Astrocyte (in vitro differentiated cells and primary cell): ENCODE measurements at regions not wholly inside any gene's neighbourhood (a gene's known extent, or its start where the extent isn't known, plus 50 kb on each side); places are given as distances from the start of the nearest gene placed in this dataset.
A peak's percentile ranks its signal among the peaks of the same experiment; 100 is the strongest.

Experiments used
- DNase-seq: peaks from one replicate; pipeline ENCODE4 v3.0.0-alpha.2; 2010; ENCODE audit warnings: low read depth
- FAIRE-seq: peaks from 2 replicates; lab custom pipeline; 2011; peaks lifted over from hg19 to GRCh38; lab: Jason Lieb, UNC
- H2AFZ ChIP-seq: 2 replicates; pipeline ENCODE4 v1.6.0; 2012; ENCODE audit warnings: low read depth, low read length, inconsistent platforms
- H3K27ac ChIP-seq: 2 replicates; pipeline ENCODE4 v1.5.1; 2011; ENCODE audit warnings: low read depth, low read length, inconsistent platforms
- H3K27me3 ChIP-seq: 2 replicates; pipeline ENCODE4 v1.6.0; 2011; ENCODE audit warnings: low read length, inconsistent platforms; ENCODE audit not compliant: insufficient read depth
- H3K36me3 ChIP-seq: 2 replicates; pipeline ENCODE4 v1.5.1; 2011; ENCODE audit warnings: low read length, inconsistent platforms; ENCODE audit not compliant: insufficient read depth
- H3K4me1 ChIP-seq: 2 replicates; pipeline ENCODE4 v1.5.1; 2011; ENCODE audit warnings: low read length, inconsistent platforms; ENCODE audit not compliant: insufficient read depth
- H3K4me2 ChIP-seq: 2 replicates; pipeline ENCODE4 v1.6.0; 2012; ENCODE audit warnings: low read length, inconsistent platforms
- H3K4me3 ChIP-seq: 2 replicates; pipeline ENCODE4 v1.5.1; 2011; ENCODE audit warnings: low read depth, mild to moderate bottlenecking, low read length, inconsistent platforms; ENCODE audit not compliant: insufficient read depth
- H3K79me2 ChIP-seq: 2 replicates; pipeline ENCODE4 v1.6.0; 2012; ENCODE audit warnings: mild to moderate bottlenecking, low read length, inconsistent platforms; ENCODE audit not compliant: insufficient read depth
- H3K9ac ChIP-seq: 2 replicates; pipeline ENCODE4 v1.6.0; 2012; ENCODE audit warnings: mild to moderate bottlenecking, low read length, inconsistent platforms
- H3K9me3 ChIP-seq: 2 replicates; pipeline ENCODE4 v1.5.1; 2012; ENCODE audit warnings: low read depth, mild to moderate bottlenecking, low read length, inconsistent platforms; ENCODE audit not compliant: insufficient read depth
- H4K20me1 ChIP-seq: 2 replicates; pipeline ENCODE4 v1.6.0; 2012; ENCODE audit warnings: low read length, inconsistent platforms; ENCODE audit not compliant: insufficient read depth
- H3K27ac Mint-ChIP-seq: one replicate; pipeline ENCODE4 v1.8.0; 2021; ENCODE audit warnings: mild to moderate bottlenecking, mixed read lengths; ENCODE audit not compliant: unreplicated experiment
- H3K27me3 Mint-ChIP-seq: one replicate; pipeline ENCODE4 v1.8.0; 2021; ENCODE audit warnings: low read depth, mixed read lengths; ENCODE audit not compliant: unreplicated experiment
- H3K36me3 Mint-ChIP-seq: one replicate; pipeline ENCODE4 v1.8.0; 2021; ENCODE audit warnings: low read depth, mixed read lengths; ENCODE audit not compliant: unreplicated experiment
- H3K4me1 Mint-ChIP-seq: one replicate; pipeline ENCODE4 v1.8.0; 2021; ENCODE audit warnings: low read depth, mixed read lengths; ENCODE audit not compliant: unreplicated experiment
- H3K4me3 Mint-ChIP-seq: one replicate; pipeline ENCODE4 v1.8.0; 2021; ENCODE audit warnings: mild to moderate bottlenecking, moderate library complexity, mixed read lengths; ENCODE audit not compliant: unreplicated experiment
- H3K9me3 Mint-ChIP-seq: one replicate; pipeline ENCODE4 v1.8.0; 2021; ENCODE audit warnings: mild to moderate bottlenecking, mixed read lengths; ENCODE audit not compliant: unreplicated experiment
- EZH2 ChIP-seq: IDR thresholded peaks from 2 replicates; pipeline ENCODE4 v1.6.1; 2012; ENCODE audit warnings: mild to moderate bottlenecking, low read length, inconsistent platforms; ENCODE audit not compliant: insufficient read depth
- TF ChIP-seq, protein P1 (sequence below): IDR thresholded peaks from 2 replicates; pipeline ENCODE4 v1.5.1; 2011; ENCODE audit warnings: low read depth, mild to moderate bottlenecking, inconsistent platforms, low read length, moderate library complexity; ENCODE audit not compliant: insufficient read depth

DNA sequence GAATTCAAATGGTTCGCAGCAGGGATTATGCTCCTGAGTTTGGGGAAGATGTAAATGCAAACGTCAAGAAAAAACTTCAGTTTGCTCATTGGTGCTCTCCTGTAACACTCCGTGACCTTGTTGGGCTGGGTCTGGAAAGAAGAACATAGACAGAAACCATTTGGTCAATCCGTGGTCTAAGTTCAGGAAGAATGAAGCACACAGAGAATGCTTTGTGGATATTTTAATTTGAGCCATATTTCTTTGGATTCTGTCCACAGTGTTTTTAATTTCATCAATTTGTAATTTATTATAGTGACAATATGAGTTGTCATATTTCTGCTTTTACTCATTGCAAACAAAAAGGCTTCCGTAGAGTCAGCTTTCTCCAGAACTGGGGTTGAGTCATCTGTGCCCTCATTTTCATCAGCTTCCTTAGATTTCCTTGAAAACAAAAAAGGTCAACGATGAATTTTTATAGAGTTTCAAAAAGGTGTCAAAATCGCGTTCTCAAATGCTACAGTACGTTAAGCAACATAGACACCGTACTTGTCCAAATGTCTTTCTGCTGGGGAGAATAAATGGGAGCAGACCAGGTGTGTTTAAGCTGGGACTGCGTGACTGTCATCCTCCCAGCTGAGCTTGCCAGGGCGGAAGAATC is 606.4 kb downstream of the RNF144A start:
- Histone ChIP-seq H3K9ac (no peak overlapping the region), H2AFZ (no peak overlapping the region), H3K36me3 (no peaks in the 10 kb centered on the region), H3K4me2 (no peak overlapping the region), H3K4me3 (no peak overlapping the region), H3K4me1 (no peaks in the 10 kb centered on the region), H3K79me2 (no peaks in the 10 kb centered on the region), H3K9me3 (no peaks in the 10 kb centered on the region), H3K27me3 (peaks cover 3% of the 10 kb centered on the region), H3K27ac (no peak overlapping the region), H4K20me1 (no peaks in the 10 kb centered on the region)
- no peak overlapping the region for H3K4me3 Mint-ChIP-seq
- no peak for TF ChIP-seq EZH2
- TF ChIP-seq, protein P1, sequence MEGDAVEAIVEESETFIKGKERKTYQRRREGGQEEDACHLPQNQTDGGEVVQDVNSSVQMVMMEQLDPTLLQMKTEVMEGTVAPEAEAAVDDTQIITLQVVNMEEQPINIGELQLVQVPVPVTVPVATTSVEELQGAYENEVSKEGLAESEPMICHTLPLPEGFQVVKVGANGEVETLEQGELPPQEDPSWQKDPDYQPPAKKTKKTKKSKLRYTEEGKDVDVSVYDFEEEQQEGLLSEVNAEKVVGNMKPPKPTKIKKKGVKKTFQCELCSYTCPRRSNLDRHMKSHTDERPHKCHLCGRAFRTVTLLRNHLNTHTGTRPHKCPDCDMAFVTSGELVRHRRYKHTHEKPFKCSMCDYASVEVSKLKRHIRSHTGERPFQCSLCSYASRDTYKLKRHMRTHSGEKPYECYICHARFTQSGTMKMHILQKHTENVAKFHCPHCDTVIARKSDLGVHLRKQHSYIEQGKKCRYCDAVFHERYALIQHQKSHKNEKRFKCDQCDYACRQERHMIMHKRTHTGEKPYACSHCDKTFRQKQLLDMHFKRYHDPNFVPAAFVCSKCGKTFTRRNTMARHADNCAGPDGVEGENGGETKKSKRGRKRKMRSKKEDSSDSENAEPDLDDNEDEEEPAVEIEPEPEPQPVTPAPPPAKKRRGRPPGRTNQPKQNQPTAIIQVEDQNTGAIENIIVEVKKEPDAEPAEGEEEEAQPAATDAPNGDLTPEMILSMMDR: no peak
- no peaks in the 10 kb centered on the region for H3K27me3 Mint-ChIP-seq
- DNase-seq (no peak), FAIRE-seq (peak; percentile 20)
- no peak overlapping the region for H3K27ac Mint-ChIP-seq
- H3K9me3 Mint-ChIP-seq: peaks cover 5% of the 10 kb centered on the region
- peaks cover 2% of the 10 kb centered on the region for H3K4me1 Mint-ChIP-seq
- H3K36me3 Mint-ChIP-seq: no peaks in the 10 kb centered on the region

DNA sequence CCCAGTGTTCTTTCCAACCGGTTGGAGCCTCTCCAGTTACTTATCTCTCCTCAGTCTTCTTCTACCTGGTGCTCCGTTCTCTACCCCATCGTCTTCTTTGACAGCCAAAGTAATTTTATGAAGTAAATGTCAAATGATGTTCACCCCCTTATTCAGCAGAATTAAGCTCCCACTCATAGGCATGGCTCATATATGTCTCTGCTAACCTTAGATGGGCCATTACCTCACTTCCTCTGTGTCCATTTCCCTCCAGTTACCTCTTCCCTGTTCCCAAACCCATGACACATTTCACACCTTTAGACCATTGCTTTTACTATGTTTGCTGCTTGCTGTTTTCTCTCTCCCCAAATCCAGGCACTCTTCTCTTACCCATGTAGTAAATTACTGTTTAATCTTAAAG is 607.0 kb downstream of the RNF144A start:
- H3K9ac ChIP-seq: no peak overlapping the region
- Mint-ChIP-seq H3K36me3 (no peaks in the 10 kb centered on the region), H3K4me1 (peaks cover 2% of the 10 kb centered on the region), H3K27ac (no peak overlapping the region), H3K9me3 (peaks cover 11% of the 10 kb centered on the region), H3K27me3 (no peaks in the 10 kb centered on the region), H3K4me3 (no peak overlapping the region)
- DNase-seq (no peak), FAIRE-seq (no peak)
- H3K4me2 ChIP-seq: no peak overlapping the region
- H3K79me2 ChIP-seq: no peaks in the 10 kb centered on the region
- H3K27me3 ChIP-seq: peaks cover 3% of the 10 kb centered on the region
- H2AFZ ChIP-seq: no peak overlapping the region
- TF ChIP-seq, protein P1: no peak
- no peak for TF ChIP-seq EZH2
- H3K9me3 ChIP-seq: no peaks in the 10 kb centered on the region
- no peak overlapping the region for H3K27ac ChIP-seq
- H4K20me1 ChIP-seq: no peaks in the 10 kb centered on the region
- no peaks in the 10 kb centered on the region for H3K36me3 ChIP-seq
- H3K4me3 ChIP-seq: no peak overlapping the region
- no peaks in the 10 kb centered on the region for H3K4me1 ChIP-seq

DNA sequence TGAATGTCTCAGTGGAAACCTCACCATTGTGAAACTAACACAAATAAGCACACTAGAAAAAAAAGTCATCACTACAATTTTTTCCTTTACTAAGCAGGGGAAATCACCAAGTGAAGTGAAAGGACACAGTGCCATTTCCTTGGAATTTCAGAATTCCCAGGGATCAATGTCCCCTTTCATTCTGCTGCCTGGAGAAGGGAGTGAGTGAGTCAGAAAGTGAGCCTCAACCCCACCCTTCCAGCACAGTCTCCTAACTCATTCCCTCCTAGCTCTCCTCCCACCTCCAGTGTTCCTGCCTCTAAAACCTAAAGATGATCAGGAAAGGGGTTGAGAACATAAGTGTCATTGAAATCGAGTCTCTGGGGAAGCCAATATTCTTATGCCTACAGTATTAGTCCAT is 608.5 kb downstream of the RNF144A start:
- Histone ChIP-seq H3K4me2 (no peak overlapping the region), H3K9ac (no peak overlapping the region), H3K27me3 (no peaks in the 10 kb centered on the region), H3K9me3 (no peaks in the 10 kb centered on the region), H3K79me2 (no peaks in the 10 kb centered on the region), H3K4me3 (no peak overlapping the region), H4K20me1 (no peaks in the 10 kb centered on the region), H3K36me3 (no peaks in the 10 kb centered on the region), H2AFZ (no peak overlapping the region), H3K4me1 (no peaks in the 10 kb centered on the region), H3K27ac (no peak overlapping the region)
- Mint-ChIP-seq H3K27ac (no peak overlapping the region), H3K4me3 (no peak overlapping the region), H3K36me3 (peaks cover 2% of the 10 kb centered on the region), H3K9me3 (peaks cover 15% of the 10 kb centered on the region), H3K4me1 (peaks cover 4% of the 10 kb centered on the region), H3K27me3 (no peaks in the 10 kb centered on the region)
- no peak for DNase-seq
- FAIRE-seq: no peak
- TF ChIP-seq EZH2: no peak
- TF ChIP-seq, protein P1: no peak
